ENCODE measurements at regions not wholly inside any gene's neighbourhood (a gene's known extent, or its start where the extent isn't known, plus 50 kb on each side); places are given as distances from the start of the nearest gene placed in this dataset.

- peak; percentile 75 for DNase-seq (ENCODE audit: extremely low read depth, low read depth)
Observed at GRCh38 chr21:43333298-43334062, 93.5 kb downstream of the SIK1 start.

- DNase-seq (ENCODE audit: extremely low read depth, low read depth): no peak
Observed at GRCh38 chr21:43332861-43333297, 94.1 kb downstream of the SIK1 start.

GRCh38 chr21:43331962-43332828 lies 94.7 kb downstream of the SIK1 start:
- peak; percentile 87 for DNase-seq (ENCODE audit: extremely low read depth, low read depth)

- no peak for DNase-seq (ENCODE audit: extremely low read depth, low read depth)
Observed at GRCh38 chr21:43331111-43331961, 95.6 kb downstream of the SIK1 start.

GRCh38 chr21:43330306-43330881 lies 96.5 kb downstream of the SIK1 start:
- no peak for DNase-seq (ENCODE audit: extremely low read depth, low read depth)

GRCh38 chr21:43329711-43330269 lies 97.1 kb downstream of the SIK1 start:
- DNase-seq (ENCODE audit: extremely low read depth, low read depth): no peak

GRCh38 chr21:43328958-43329691 lies 97.8 kb downstream of the SIK1 start:
- DNase-seq (ENCODE audit: extremely low read depth, low read depth): no peak

- DNase-seq (ENCODE audit: extremely low read depth, low read depth): no peak
Observed at GRCh38 chr21:43328185-43328957, 98.6 kb downstream of the SIK1 start.

GRCh38 chr21:43325968-43326715 lies 100.8 kb downstream of the SIK1 start:
- no peak for DNase-seq (ENCODE audit: extremely low read depth, low read depth)

GRCh38 chr21:43325036-43325435 lies 101.9 kb downstream of the SIK1 start:
- DNase-seq (ENCODE audit: extremely low read depth, low read depth): no peak

GRCh38 chr21:43324596-43324995 lies 102.3 kb downstream of the SIK1 start:
- DNase-seq (ENCODE audit: extremely low read depth, low read depth): no peak

GRCh38 chr21:43323244-43324005 lies 103.5 kb downstream of the SIK1 start:
- DNase-seq (ENCODE audit: extremely low read depth, low read depth): no peak

GRCh38 chr21:43322805-43323204 lies 104.1 kb downstream of the SIK1 start:
- DNase-seq (ENCODE audit: extremely low read depth, low read depth): no peak

- DNase-seq (ENCODE audit: extremely low read depth, low read depth): no peak
Observed at GRCh38 chr21:43322311-43322710, 104.6 kb downstream of the SIK1 start.

- DNase-seq (ENCODE audit: extremely low read depth, low read depth): no peak
Observed at GRCh38 chr21:43321611-43322010, 105.3 kb downstream of the SIK1 start.

- DNase-seq (ENCODE audit: extremely low read depth, low read depth): no peak
Observed at GRCh38 chr21:43321111-43321510, 105.8 kb downstream of the SIK1 start.

GRCh38 chr21:43320526-43320925 lies 106.4 kb downstream of the SIK1 start:
- no peak for DNase-seq (ENCODE audit: extremely low read depth, low read depth)

All from NCI-H460 (cell line).